ENCODE measurements at regions not wholly inside any gene's neighbourhood (a gene's known extent, or its start where the extent isn't known, plus 50 kb on each side); places are given as distances from the start of the nearest gene placed in this dataset.
A peak's percentile ranks its signal among the peaks of the same experiment; 100 is the strongest.
"Not testable (repeated sequence)": the region's sequence is repeated elsewhere in the genome, so short reads cannot be mapped to it uniquely, and the experiment has no call there.

GRCh38 chr1:182325339-182325738, 66.3 kb downstream of the GLUL start:
- 92% methylated on average over 2 of the region's 2 CpGs for WGBS, 2 donors
- no peak for ATAC-seq (ENCODE audit: insufficient read depth, low FRiP score)

GRCh38 chr1:182321532-182321931, 70.1 kb downstream of the GLUL start:
- not testable (repeated sequence) for H3K27ac ChIP-seq (ENCODE audit: low read depth in 1 of 2, low read length in 1 of 2); H3K4me1 ChIP-seq (ENCODE audit: control insufficient read depth in 5 of 5, insufficient read depth in 5 of 5, low read length in 5 of 5); DNase-seq; ATAC-seq (ENCODE audit: insufficient read depth, low FRiP score); H3K36me3 ChIP-seq (ENCODE audit: control insufficient read depth in 4 of 4, insufficient read depth in 4 of 4, low read length in 4 of 4); H3K9ac ChIP-seq (ENCODE audit: insufficient read depth in 1 of 2, low read length in 2 of 2); H3K4me3 ChIP-seq; H3K9me3 ChIP-seq (ENCODE audit: control insufficient read depth in 4 of 4, insufficient read depth in 3 of 4, low read length in 3 of 4); H3K27me3 ChIP-seq (ENCODE audit: control insufficient read depth in 3 of 3, insufficient read depth in 3 of 3, low read length in 2 of 3)
- 90% methylated on average over 5 to 6 of the region's 6 CpGs for WGBS, 2 donors

More at GRCh38 chr1:182325339-182325738, 66.3 kb downstream of the GLUL start:
- Histone ChIP-seq H3K27ac (ENCODE audit: low read depth in 1 of 2, low read length in 1 of 2) (no peak overlapping the region), H3K4me1 (ENCODE audit: control insufficient read depth in 5 of 5, insufficient read depth in 5 of 5, low read length in 5 of 5) (no peaks in the 10 kb centered on the region), H3K4me3 (no peak overlapping the region), H3K9ac (ENCODE audit: insufficient read depth in 1 of 2, low read length in 2 of 2) (no peak overlapping the region), H3K36me3 (ENCODE audit: control insufficient read depth in 4 of 4, insufficient read depth in 4 of 4, low read length in 4 of 4) (no peaks in the 10 kb centered on the region), H3K9me3 (ENCODE audit: control insufficient read depth in 4 of 4, insufficient read depth in 3 of 4, low read length in 3 of 4) (no peaks in the 10 kb centered on the region), H3K27me3 (ENCODE audit: control insufficient read depth in 3 of 3, insufficient read depth in 3 of 3, low read length in 2 of 3) (no peaks in the 10 kb centered on the region)
- peak in 1 of 3 donors; percentile 13 for DNase-seq
- TF ChIP-seq CTCF (IDR thresholded peaks at IDR 0.05; ENCODE audit: control extremely low read depth, extremely low read depth) = no peak

GRCh38 chr1:182317611-182318161, 73.9 kb downstream of the GLUL start:
- no peak for TF ChIP-seq CTCF (IDR thresholded peaks at IDR 0.05; ENCODE audit: control extremely low read depth, extremely low read depth)
- Histone ChIP-seq H3K9me3 (ENCODE audit: control insufficient read depth in 4 of 4, insufficient read depth in 3 of 4, low read length in 3 of 4) (no peaks in the 10 kb centered on the region), H3K36me3 (ENCODE audit: control insufficient read depth in 4 of 4, insufficient read depth in 4 of 4, low read length in 4 of 4) (no peaks in the 10 kb centered on the region), H3K4me1 (ENCODE audit: control insufficient read depth in 5 of 5, insufficient read depth in 5 of 5, low read length in 5 of 5) (no peaks in the 10 kb centered on the region), H3K27ac (ENCODE audit: low read depth in 1 of 2, low read length in 1 of 2) (no peak overlapping the region), H3K27me3 (ENCODE audit: control insufficient read depth in 3 of 3, insufficient read depth in 3 of 3, low read length in 2 of 3) (no peaks in the 10 kb centered on the region), H3K9ac (ENCODE audit: insufficient read depth in 1 of 2, low read length in 2 of 2) (no peak overlapping the region), H3K4me3 (no peak overlapping the region)
- DNase-seq (no peak), ATAC-seq (ENCODE audit: insufficient read depth, low FRiP score) (no peak)
- 43 to 55% methylated on average over 1 of the region's 1 CpG for WGBS, 2 donors

GRCh38 chr1:182316454-182316853, 75.1 kb downstream of the GLUL start:
- not testable (repeated sequence) for H3K27ac ChIP-seq (ENCODE audit: low read depth in 1 of 2, low read length in 1 of 2); H3K4me3 ChIP-seq; ATAC-seq (ENCODE audit: insufficient read depth, low FRiP score); H3K36me3 ChIP-seq (ENCODE audit: control insufficient read depth in 4 of 4, insufficient read depth in 4 of 4, low read length in 4 of 4); H3K27me3 ChIP-seq (ENCODE audit: control insufficient read depth in 3 of 3, insufficient read depth in 3 of 3, low read length in 2 of 3); H3K9me3 ChIP-seq (ENCODE audit: control insufficient read depth in 4 of 4, insufficient read depth in 3 of 4, low read length in 3 of 4); H3K4me1 ChIP-seq (ENCODE audit: control insufficient read depth in 5 of 5, insufficient read depth in 5 of 5, low read length in 5 of 5); H3K9ac ChIP-seq (ENCODE audit: insufficient read depth in 1 of 2, low read length in 2 of 2); DNase-seq
- 50 to 77% methylated on average over 3 of the region's 3 CpGs for WGBS, 2 donors

Data from lung (tissue), 11 donors.